ENCODE measurements at regions not wholly inside any gene's neighbourhood (a gene's known extent, or its start where the extent isn't known, plus 50 kb on each side); places are given as distances from the start of the nearest gene placed in this dataset.

GRCh38 chr7:114229246-114229645 is 185.4 kb upstream of the FOXP2 start:
- POLR2A ChIA-PET = no interaction called here
- TF ChIP-seq CTCF (IDR thresholded peaks at IDR 0.05; ENCODE audit: low read depth, low read length) = no peak
- Histone ChIP-seq H3K27me3 (ENCODE audit: control insufficient read depth, insufficient read depth, low read length) (no peaks in the 10 kb centered on the region), H3K4me3 (ENCODE audit: low read depth, low read length) (no peak overlapping the region), H3K9me3 (ENCODE audit: control insufficient read depth, insufficient read depth, low read length) (no peaks in the 10 kb centered on the region), H3K27ac (ENCODE audit: low read depth, low read length) (no peak overlapping the region)
- DNase-seq (ENCODE audit: low read depth, low spot score) = no peak
- CTCF ChIA-PET = no interaction called here

DNA sequence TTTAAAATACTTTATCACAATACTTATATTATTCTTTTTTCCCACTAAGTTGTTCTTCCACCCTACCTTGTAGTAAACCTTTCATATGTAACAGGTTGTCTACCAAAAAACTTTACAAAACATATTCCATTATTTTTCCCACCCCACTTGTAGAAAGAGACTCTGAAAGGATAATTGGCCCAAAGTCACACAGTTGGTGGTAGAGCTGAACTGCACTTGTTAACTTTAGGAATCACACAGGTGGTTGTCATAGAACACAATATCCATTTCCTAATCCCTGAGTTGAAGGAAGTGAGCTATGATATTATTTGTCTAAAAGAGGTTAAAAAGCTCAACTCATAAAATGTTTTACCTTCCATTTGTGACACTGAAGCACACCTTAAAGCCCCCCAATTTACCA is 188.8 kb upstream of the FOXP2 start:
- H3K9me3 ChIP-seq (ENCODE audit: control insufficient read depth, insufficient read depth, low read length) = no peaks in the 10 kb centered on the region
- H3K4me3 ChIP-seq (ENCODE audit: low read depth, low read length) = no peak overlapping the region
- TF ChIP-seq CTCF (IDR thresholded peaks at IDR 0.05; ENCODE audit: low read depth, low read length) = no peak
- no peak overlapping the region for H3K27ac ChIP-seq (ENCODE audit: low read depth, low read length)
- CTCF ChIA-PET = interaction anchor here (0.7 kb wide), 1 partner anchor 18 kb away, joined by 3 read pairs; no protein-coding TSS in a partner anchor
- POLR2A ChIA-PET = no interaction called here
- H3K27me3 ChIP-seq (ENCODE audit: control insufficient read depth, insufficient read depth, low read length) = no peaks in the 10 kb centered on the region
- DNase-seq (ENCODE audit: low read depth, low spot score) = no peak

DNA sequence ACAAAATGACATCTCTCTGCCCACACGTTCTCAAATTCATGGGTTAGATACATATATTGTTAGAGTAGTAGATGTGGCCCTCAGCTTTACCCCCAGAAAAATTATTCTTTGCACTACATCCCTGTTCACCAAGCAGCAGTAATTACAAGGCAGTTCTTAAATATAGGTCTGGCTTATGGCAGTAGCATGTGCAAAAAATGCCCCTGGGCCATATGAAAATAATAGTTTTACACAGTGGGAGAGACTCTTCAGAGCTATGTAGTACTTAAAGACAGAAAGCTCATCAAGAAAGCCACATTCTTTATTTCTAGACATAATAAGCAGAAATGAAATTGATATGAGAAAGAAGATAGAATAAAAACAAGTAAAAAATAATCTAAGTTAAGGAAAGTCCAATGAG is 196.3 kb upstream of the FOXP2 start:
- TF ChIP-seq CTCF (IDR thresholded peaks at IDR 0.05; ENCODE audit: low read depth, low read length) = no peak
- CTCF ChIA-PET = no interaction called here
- H3K27me3 ChIP-seq (ENCODE audit: control insufficient read depth, insufficient read depth, low read length) = no peaks in the 10 kb centered on the region

GRCh38 chr7:114217026-114217806 is 197.4 kb upstream of the FOXP2 start:
- Histone ChIP-seq H3K9me3 (ENCODE audit: control insufficient read depth, insufficient read depth, low read length) (no peaks in the 10 kb centered on the region), H3K27ac (ENCODE audit: low read depth, low read length) (no peak overlapping the region), H3K4me3 (ENCODE audit: low read depth, low read length) (no peak overlapping the region), H3K27me3 (ENCODE audit: control insufficient read depth, insufficient read depth, low read length) (no peaks in the 10 kb centered on the region)
- POLR2A ChIA-PET = no interaction called here
- DNase-seq (ENCODE audit: low read depth, low spot score) = no peak
- CTCF ChIA-PET = no interaction called here
- TF ChIP-seq CTCF (IDR thresholded peaks at IDR 0.05; ENCODE audit: low read depth, low read length) = no peak

More for the DNA sequence above, 196.3 kb upstream of the FOXP2 start:
- POLR2A ChIA-PET = no interaction called here
- no peak overlapping the region for H3K4me3 ChIP-seq (ENCODE audit: low read depth, low read length)
- no peak overlapping the region for H3K27ac ChIP-seq (ENCODE audit: low read depth, low read length)
- no peak for DNase-seq (ENCODE audit: low read depth, low spot score)
- H3K9me3 ChIP-seq (ENCODE audit: control insufficient read depth, insufficient read depth, low read length) = no peaks in the 10 kb centered on the region

GRCh38 chr7:114214466-114214865 is 200.1 kb upstream of the FOXP2 start:
- H3K4me3 ChIP-seq (ENCODE audit: low read depth, low read length) = no peak overlapping the region
- no peak for DNase-seq (ENCODE audit: low read depth, low spot score)
- no peaks in the 10 kb centered on the region for H3K9me3 ChIP-seq (ENCODE audit: control insufficient read depth, insufficient read depth, low read length)
- ChIA-PET POLR2A (no interaction called here), CTCF (no interaction called here)
- H3K27me3 ChIP-seq (ENCODE audit: control insufficient read depth, insufficient read depth, low read length) = no peaks in the 10 kb centered on the region
- no peak for TF ChIP-seq CTCF (IDR thresholded peaks at IDR 0.05; ENCODE audit: low read depth, low read length)
- no peak overlapping the region for H3K27ac ChIP-seq (ENCODE audit: low read depth, low read length)

Measured in AG04450 (cell line).